ENCODE measurements at regions not wholly inside any gene's neighbourhood (a gene's known extent, or its start where the extent isn't known, plus 50 kb on each side); places are given as distances from the start of the nearest gene placed in this dataset.
"Not testable (repeated sequence)": the region's sequence is repeated elsewhere in the genome, so short reads cannot be mapped to it uniquely, and the experiment has no call there.

DNA sequence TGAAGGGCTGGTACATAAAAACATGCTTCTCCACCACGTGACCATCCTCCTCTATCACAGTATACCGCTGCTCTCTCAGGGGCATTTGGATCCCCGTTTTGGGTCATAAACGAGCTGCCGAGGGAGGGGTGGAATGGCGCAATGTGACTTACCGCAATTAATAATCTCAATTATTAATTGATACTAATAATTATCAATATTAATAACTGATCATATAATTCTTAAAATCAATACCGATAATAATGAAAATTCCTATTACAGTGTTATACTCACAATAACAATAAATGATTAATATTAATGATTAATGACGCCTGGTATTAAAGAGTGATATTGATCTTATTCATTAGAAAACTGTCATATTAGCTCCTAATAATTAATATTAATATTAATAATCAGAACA lies 56.1 kb upstream of the FRG2C start:
- H3K27me3 ChIP-seq (ENCODE audit: control insufficient read depth in 1 of 2, insufficient read depth in 2 of 2, low read length in 1 of 2); H3K36me3 ChIP-seq (ENCODE audit: control insufficient read depth in 1 of 2, insufficient read depth in 2 of 2, low read length in 1 of 2); H3K4me3 ChIP-seq (ENCODE audit: low read length in 2 of 2); DNase-seq; H3K27ac ChIP-seq (ENCODE audit: low read depth in 1 of 2, low read length in 2 of 2); H3K9me3 ChIP-seq (ENCODE audit: control insufficient read depth, low read length); H3K4me1 ChIP-seq (ENCODE audit: control insufficient read depth in 1 of 2, insufficient read depth in 2 of 2, low read length in 2 of 2); intact Hi-C loops (cut with DNase I); ATAC-seq (ENCODE audit: low FRiP score): not testable (repeated sequence)
- WGBS, 2 donors, result 84 to 85% methylated on average over 9 of the region's 9 CpGs

DNA sequence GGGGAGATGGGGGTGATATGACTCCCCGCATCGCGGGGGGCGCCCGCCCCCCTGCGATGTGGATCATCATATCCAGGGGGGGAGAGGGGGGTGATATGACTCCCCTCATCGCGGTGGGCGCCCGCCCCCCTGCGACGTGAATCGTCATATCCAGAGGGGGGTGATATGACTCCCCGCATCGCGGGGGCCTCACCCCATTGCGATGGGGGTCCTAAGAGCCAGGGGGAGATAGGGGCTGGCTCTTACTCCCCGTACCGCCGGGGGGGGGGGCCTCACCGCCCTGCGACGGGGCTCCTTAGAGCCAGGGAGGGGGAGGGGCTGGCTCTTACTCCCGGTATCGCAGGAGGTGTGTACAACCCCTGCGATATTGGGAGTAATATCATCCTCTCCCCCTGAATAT lies 54.5 kb upstream of the FRG2C start:
- H3K36me3 ChIP-seq (ENCODE audit: control insufficient read depth in 1 of 2, insufficient read depth in 2 of 2, low read length in 1 of 2); H3K4me1 ChIP-seq (ENCODE audit: control insufficient read depth in 1 of 2, insufficient read depth in 2 of 2, low read length in 2 of 2); H3K27ac ChIP-seq (ENCODE audit: low read depth in 1 of 2, low read length in 2 of 2); H3K27me3 ChIP-seq (ENCODE audit: control insufficient read depth in 1 of 2, insufficient read depth in 2 of 2, low read length in 1 of 2); intact Hi-C loops (cut with DNase I); H3K4me3 ChIP-seq (ENCODE audit: low read length in 2 of 2); ATAC-seq (ENCODE audit: low FRiP score); H3K9me3 ChIP-seq (ENCODE audit: control insufficient read depth, low read length); DNase-seq: not testable (repeated sequence)
- 20 to 33% methylated on average over 22 to 26 of the region's 26 CpGs for WGBS, 2 donors

DNA sequence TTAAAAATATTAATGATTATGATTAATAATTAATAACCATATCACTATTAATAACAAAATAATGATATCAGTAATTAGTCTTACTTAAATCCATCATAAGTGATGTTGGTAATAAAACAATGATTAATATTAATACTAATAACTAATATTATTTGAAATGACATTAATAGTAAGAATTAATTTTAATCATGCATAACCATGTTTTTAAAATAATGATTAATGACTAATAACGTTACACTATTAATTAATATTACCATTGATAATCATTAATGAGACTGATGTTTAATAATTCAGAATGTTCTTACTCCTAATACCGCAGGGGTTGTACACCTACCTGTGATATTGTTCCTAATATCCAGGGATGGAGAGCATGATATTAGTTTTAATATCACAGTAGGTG lies 53.4 kb upstream of the FRG2C start:
- no peak for DNase-seq
- H3K4me1 ChIP-seq (ENCODE audit: control insufficient read depth in 1 of 2, insufficient read depth in 2 of 2, low read length in 2 of 2), result no peaks in the 10 kb centered on the region
- H3K4me3 ChIP-seq (ENCODE audit: low read length in 2 of 2), result no peak overlapping the region
- H3K9me3 ChIP-seq (ENCODE audit: control insufficient read depth, low read length), result no peaks in the 10 kb centered on the region
- no peaks in the 10 kb centered on the region for H3K36me3 ChIP-seq (ENCODE audit: control insufficient read depth in 1 of 2, insufficient read depth in 2 of 2, low read length in 1 of 2)
- no peak overlapping the region for H3K27ac ChIP-seq (ENCODE audit: low read depth in 1 of 2, low read length in 2 of 2)
- no peaks in the 10 kb centered on the region for H3K27me3 ChIP-seq (ENCODE audit: control insufficient read depth in 1 of 2, insufficient read depth in 2 of 2, low read length in 1 of 2)
- WGBS, 2 donors, result 69 to 74% methylated on average over 2 of the region's 2 CpGs
- intact Hi-C loops (cut with DNase I), result no loop called here
- ATAC-seq (ENCODE audit: low FRiP score), result no peak

DNA sequence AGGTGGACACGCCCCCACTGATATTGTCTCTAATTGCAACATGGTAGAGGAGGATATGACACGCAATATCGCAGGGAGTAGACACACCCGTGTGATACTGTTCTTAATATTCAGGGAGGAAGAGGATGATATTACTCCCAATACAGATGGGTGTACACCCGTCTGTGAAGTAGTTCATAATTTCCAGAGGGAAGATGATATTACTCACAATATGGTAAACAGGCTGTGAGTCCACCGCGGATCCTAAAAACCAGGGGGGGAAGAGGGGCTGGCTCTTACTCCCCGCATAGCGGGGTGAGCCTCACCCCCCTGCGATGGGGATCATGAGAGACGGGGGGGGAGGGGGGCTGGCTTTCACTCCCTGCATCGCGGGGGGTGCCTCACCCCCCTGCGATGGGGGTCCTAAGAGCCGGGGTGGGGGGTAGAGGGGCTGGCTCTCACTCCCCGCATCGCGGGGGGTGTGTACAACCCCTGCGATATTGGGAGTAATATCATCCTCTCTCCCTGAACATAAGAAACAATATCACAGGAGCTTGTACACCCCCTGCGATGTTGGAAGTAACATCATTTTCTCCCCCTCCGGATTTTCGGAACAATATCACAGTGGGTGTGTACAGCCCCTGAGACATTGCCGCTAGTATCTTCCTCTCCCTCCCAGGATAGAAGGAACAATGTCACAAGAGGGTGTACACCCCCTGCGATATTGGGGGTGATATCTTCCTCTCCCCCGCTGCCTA lies 52.2 kb upstream of the FRG2C start:
- WGBS, 2 donors, result 50 to 52% methylated on average over 22 to 25 of the region's 25 CpGs
- H3K27me3 ChIP-seq (ENCODE audit: control insufficient read depth in 1 of 2, insufficient read depth in 2 of 2, low read length in 1 of 2); DNase-seq; H3K36me3 ChIP-seq (ENCODE audit: control insufficient read depth in 1 of 2, insufficient read depth in 2 of 2, low read length in 1 of 2); H3K4me1 ChIP-seq (ENCODE audit: control insufficient read depth in 1 of 2, insufficient read depth in 2 of 2, low read length in 2 of 2); H3K9me3 ChIP-seq (ENCODE audit: control insufficient read depth, low read length); intact Hi-C loops (cut with DNase I); H3K4me3 ChIP-seq (ENCODE audit: low read length in 2 of 2); H3K27ac ChIP-seq (ENCODE audit: low read depth in 1 of 2, low read length in 2 of 2); ATAC-seq (ENCODE audit: low FRiP score): not testable (repeated sequence)

Small RNAs in the stretch of these regions (microRNA-seq; reads per million reads assigned to microRNA genes)
- gene MIR4444-2, result 0 reads per million in 2 donors

Measured in aorta (tissue), 5 donors.